Glomerular endothelial cell (primary cell): ENCODE measurements at regions not wholly inside any gene's neighbourhood (a gene's known extent, or its start where the extent isn't known, plus 50 kb on each side); places are given as distances from the start of the nearest gene placed in this dataset.
"Not testable (repeated sequence)": the region's sequence is repeated elsewhere in the genome, so short reads cannot be mapped to it uniquely, and the experiment has no call there.

Source experiments
- DNase-seq: peaks from one replicate; pipeline ENCODE4 v3.0.0-alpha.2; 2011; ENCODE audit warnings: low read depth, low spot score; ENCODE audit errors: extremely low read depth

DNA sequence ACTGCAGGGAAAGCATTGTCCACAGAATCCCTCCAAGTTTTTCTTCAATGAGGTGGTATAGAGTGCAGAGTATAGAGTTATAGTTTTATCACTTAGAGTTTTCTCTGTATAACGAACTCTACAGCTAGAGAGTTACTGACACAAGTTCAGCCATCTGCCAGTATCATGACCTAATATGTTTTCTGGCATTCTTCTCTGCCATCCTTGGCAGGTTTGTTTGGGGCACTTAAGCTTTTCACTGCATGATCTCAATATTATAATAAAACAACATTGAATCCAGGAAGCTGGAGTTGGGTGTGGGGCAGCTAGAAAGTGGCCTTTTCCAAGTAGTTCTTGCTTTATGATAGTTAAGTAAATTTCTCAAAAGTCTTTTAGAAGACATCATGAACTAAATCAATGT lies 743.5 kb upstream of the ARPP21 start:
- no peak for DNase-seq

DNA sequence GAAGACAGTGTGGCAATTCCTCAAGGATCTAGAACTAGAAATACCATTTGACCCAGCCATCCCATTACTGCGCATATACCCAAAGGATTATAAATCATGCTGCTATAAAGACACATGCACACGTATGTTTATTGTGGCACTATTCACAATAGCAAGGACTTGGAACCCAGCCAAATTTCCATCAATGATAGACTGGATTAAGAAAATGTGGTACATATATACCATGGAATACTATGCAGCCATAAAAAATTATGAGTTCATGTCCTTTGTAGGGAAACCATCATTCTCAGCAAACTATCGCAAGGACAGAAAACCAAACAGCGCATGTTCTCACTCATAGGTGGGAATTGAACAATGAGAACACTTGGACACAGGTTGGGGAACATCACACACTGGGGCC lies 729.6 kb upstream of the ARPP21 start:
- not testable (repeated sequence) for DNase-seq

DNA sequence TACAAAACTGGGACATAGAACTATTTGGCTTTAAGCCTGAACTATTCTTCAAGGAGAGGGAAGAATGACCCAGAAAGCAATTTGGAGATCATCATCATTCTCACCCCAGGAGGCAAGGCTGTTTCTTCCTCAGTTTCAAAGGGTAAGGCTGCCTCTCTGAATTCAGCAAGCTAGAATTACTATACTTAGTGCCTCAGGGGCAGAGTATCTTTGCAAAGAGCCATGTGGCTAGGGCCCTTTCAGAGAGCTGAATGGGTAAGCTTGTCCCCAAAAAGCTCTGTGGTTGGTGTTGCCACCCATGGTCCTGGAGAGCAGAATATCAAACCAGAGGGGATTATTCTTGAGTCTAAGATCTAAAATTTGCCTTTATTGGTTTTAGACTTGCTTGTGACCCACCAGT lies 720.3 kb upstream of the ARPP21 start:
- no peak for DNase-seq

DNA sequence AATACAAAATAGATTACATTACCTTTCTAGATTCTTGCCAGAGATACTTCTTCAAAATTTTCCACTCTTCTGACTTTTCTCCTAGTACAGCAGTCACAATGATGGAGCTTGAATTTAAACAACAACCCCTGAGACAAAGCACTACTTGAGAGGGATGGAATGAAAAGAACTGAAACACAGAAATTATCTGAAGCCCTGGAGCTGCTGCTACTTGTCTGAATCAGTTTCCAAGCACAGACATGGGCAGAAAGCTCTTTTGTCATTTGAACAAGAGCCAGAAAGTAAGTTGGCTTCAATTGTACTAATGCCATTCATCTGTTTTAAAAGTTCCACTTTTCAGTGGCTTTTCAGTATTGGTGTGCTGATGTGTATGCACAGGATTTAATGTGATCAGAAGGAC lies 718.5 kb upstream of the ARPP21 start:
- no peak for DNase-seq

DNA sequence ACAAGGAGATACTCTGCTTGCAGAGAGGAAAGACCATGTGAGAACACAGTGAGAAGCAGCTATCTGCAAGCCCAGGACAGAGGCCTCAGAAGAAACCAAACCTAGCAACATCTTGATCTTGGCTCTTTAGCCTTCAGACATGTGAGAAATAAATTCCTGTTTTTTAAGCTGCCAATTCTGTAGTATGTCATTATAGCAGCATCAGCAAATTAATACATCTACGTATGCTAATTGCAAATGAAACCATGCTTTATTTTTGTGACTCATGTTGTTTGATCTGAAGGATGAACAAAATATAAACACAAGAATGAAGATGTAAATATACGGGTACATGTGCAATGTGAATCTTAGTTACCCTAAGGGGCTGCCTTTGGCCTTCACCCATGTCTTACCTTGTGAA lies 714.4 kb upstream of the ARPP21 start:
- no peak for DNase-seq

DNA sequence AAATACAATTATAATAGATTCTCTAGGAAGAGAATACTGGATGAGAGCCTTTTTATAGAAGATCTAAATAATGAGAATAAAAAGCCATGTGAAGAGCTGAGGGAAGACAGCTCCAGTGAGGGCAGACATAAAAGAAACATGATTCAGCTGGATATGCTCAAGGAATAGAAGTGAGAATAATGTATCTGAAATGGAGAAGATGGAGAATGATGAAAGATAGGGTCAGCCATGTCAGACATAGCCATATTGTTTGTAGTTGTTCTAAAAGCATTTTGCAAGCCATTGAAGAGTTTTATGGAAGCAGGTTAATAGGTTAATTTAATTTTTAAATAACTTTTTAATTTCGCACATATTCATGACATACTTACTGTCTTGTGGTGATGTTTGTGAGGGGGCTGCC lies 713.5 kb upstream of the ARPP21 start:
- no peak for DNase-seq

DNA sequence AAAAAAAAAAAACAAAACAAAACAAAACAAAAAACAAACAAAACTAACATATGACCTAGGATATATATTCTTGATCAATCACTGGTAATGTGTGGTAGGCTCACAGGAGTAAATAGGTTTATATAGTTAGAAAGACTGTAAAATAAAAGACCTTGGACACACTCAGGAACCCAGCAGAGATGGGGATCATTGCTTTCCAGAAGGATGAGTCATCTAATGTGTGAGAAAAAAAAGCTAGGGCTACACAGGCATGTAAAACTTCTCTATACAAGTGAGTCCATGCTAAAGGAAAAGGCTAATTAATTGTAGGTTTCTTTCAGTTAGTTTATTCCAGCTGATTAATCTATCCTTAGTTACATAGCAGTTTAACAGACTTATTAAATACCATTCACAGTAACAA lies 710.3 kb upstream of the ARPP21 start:
- no peak for DNase-seq

DNA sequence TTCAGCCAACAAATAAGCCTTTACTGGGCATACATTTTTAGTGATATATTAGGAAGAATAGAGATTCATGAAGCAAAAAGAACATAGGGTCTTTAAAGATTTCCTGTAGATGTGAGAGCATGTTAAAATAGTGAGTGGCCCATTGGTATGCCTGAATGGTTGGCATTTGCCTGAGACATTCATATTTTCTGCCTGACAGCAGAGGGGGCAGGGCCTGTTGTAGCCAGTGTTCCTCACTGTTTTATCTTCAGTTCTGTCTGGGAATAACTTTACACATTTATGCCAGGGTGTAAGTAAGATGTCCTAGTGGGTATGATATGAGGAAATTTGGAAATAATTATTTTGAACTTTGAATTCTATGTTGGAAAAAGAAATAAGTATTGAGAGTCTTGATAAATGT lies 704.7 kb upstream of the ARPP21 start:
- DNase-seq = no peak

DNA sequence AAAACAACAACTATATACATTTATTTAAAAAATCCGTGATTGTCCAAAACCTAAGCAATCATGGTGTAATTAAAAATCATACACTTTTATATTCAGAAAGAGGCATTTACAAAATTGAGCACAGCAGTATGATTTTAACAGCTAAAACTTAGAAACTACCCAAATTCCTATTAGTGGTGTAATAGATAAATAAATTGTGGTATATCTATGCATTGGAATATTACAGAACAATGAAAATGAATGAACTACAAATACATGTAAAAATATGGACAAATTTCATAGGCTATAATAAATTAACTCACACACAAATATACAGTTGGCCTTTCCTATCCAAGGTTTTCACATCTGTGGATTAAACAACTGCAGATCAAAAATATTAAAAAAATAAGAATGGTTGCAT lies 700.5 kb upstream of the ARPP21 start:
- no peak for DNase-seq

DNA sequence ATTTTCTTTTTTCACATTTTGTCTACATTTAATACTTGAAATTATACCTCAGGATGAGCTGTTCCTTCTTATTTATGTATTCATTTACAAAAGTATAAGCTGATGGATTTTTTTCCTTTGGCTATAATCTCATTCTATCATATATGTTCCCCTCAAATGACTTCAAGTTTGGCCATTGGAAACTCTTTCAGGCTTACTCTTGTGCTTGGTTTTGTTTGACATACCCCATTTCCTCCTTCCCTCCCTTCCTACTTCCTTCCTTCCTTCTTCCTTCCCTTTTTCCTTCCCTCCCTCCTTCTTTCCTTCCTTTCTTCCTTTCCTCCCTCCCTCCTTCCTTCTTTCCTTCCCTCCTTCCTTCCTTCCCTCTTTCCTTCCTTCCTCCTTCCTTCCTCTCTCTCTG lies 697.1 kb upstream of the ARPP21 start:
- no peak for DNase-seq

DNA sequence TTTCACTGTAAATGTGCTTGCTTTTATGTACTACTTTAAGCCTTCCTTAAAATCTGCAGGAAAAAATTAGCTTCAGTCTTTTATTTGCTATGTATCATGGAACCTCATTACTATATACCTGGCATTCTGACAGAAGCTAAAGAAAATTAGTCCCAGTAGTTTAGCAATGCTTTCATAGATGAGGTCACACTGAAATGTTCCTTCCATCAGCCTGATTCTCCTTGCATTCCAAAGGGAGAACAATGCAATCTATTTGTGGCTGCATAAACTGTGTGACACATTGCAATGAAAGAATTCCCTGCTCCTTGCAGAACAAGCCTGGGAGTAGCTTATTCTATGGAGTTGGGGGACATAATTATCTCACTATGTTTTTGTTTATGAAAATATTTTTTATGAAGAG lies 691.5 kb upstream of the ARPP21 start:
- DNase-seq = peak; percentile 52

DNA sequence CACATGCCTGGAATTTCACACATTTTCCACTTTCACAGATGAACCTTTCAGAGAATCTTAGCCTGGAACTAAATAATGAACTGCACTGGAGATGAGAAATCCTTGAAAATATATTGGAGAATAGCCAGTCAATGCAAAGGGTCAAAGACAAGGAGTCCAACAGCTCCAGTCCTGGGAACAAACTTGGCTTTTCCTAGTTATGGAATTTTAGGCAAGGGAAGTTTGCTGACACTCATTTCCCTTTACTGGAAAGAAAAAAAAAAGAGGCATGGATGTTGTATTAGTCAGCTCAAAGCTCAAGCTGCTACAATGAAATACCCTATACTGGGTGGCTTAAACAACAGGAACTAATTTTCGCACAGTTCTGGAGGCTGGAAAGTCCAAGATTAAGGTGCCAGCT lies 690.8 kb upstream of the ARPP21 start:
- peak; percentile 34 for DNase-seq

DNA sequence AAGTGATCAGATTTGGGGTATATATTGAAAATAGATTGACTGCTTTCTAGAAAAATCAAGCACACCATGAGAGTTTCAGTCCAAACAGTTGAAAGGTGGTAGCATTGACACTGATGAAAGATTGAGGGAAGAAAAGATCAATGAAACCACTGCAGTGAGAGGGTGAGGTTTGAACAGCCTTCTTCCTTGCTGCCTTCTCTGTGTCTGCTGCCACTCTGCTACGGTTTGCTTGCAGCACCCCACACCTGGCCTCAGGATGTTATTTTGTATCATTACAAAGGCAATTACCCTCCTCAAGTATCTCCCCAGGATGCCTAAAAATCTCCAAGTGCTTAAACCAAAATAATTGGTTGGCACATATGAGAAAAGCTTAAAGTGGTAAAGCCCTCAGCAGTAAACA lies 683.6 kb upstream of the ARPP21 start:
- DNase-seq = no peak

DNA sequence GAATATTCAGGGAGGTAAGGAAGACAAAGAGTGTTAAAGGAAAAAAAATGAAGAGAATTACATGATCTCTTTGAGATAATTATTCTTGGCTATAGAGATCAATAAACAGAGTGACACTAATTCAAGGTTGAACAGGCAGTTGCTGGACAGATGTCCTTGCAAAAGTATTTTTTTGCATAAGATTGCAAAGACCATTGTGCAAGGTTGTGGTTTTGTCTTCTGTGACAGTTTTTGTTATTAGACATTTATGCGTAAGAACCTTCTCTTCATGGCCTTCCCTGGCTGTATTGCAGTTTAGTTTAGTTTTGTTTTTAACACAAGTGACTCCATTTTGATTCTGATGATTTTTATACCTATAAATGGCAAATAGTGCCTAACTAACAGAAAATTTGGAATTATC lies 682.8 kb upstream of the ARPP21 start:
- no peak for DNase-seq

DNA sequence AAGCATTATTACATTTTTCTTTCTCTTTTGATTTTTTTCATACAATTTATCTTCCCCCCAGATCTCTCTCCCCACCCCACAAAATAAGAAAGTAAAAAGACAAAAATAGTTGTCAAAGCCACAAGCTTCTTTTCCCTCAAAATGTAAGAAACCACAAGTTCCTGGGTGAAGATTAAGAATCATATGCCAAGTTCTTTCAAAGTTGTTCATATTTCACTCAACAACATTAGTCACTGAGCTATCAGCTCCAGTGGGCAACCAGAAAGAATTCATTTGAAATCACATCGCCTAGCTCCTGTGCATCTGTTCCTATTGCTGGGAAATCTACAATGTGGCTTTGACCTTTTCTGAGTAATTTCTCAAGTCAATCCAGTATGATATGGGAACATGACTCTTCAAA lies 681.6 kb upstream of the ARPP21 start:
- DNase-seq = no peak

DNA sequence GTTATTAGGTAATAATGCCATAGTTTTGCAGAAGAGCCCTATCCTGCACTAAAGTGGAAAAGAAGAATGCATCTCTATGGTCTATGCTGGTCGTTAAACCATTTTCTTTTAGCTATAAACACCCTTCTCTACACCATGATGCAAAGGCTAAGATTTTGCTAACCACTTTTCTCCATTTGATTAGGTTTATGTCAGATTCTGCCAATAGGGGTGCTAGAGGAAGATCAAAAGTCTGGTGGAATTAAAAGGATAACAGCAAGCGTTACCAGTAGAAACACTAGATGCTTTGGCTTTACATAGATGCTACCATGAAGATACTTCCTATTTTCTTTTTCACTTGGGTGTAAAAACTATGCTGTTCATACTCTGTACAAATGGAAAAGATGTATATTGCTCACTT lies 669.8 kb upstream of the ARPP21 start:
- no peak for DNase-seq

DNA sequence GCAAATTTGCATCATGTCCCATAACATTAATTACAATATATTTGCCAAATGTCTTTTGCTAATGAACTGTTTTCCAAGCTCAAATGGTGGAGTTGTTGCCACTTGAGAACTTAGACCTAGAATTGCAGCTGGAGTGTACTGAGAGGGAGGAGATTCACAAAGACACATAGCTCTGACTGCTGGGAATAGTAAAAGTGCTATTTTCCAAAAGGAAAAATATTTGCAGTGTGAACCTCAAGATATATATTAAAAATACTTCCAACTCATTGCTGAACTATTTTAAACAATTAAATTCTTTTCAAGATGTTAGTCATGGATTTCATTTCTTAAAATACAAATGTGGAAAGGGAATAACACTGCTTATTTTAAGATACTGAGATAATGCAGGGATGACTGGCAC lies 666.8 kb upstream of the ARPP21 start:
- no peak for DNase-seq

DNA sequence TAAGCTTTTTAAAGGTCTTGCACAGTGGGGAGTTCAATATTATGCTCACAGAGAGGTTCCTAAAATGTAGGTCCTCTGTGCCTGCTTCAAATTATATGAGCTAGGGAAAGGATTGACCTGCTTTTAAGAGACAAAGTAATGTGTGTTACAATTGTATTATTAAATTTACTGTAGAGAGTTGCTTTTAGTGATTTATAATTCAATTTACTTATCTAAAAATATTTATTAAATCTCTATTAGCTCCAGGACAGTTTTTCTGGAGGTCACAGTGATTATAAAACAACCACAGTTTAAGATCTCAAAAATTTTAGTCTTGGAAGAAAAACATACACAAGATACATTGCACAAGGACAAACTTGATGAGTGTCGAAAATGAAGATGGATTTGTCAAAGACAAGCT lies 665.7 kb upstream of the ARPP21 start:
- no peak for DNase-seq

DNA sequence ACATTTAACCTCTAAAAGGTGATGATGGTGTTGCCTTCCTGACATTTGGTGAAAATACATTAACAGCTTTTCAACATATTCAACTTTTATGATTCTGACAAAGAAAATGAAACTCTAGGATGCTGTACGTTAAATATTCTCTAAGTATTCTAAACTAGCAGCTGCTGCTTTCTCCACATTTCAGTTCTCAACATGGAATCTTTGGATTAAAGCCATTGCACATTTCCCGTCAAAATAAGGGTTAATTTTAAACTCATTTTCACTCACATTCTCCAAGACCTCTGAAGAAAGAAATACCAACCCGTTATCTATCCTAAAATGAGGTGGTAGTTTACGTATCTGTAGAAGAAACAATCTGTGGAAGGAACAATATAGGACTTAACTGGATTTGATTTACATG lies 655.7 kb upstream of the ARPP21 start:
- no peak for DNase-seq

DNA sequence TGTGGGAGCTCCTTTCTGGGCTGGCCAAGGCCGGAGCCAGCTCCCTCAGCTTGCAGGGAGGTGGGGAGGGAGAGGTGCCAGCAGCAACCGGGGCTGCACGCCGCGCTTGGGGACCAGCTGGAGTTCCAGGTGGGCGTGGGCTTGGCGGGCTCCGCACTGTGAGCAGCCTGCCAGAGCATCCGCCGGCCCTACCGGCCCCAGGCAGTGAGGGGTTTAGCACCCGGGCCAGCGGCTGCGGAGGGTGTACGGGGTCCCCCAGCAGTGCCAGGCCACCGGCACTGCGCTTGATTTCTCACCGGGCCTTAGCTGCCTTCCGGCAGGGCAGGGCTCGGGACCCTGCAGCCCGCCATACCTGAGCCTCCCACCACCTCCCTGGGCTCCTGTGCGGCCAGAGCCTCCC lies 651.0 kb upstream of the ARPP21 start:
- no peak for DNase-seq

DNA sequence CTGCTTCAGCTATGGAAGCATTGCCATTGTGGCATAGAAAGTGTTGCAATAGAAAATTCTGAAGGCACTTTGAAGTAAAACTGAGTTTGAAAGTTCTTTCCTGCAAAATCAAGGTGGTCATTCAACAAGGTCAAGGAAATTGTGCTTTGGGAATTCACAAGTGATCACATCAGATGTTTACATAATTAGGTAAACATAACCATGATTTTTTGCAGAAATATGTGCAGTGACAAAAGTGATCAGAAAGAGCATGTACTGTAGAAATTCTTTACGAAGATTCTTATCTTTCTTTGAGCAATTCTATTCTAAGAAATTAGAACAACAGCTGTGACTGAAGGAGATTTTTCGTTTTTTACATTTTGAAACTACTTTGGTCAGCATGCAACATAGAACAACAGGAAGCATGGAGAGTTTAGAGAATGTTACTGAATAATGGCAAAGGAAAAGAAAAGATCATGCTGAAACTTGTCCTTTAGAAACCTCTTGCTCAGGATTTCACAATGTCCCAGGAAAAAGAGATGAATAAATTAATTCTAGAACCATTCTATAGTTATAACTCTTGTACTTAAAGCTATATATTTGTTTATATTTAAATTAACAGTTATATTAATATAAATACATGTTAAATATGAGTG lies 643.4 kb upstream of the ARPP21 start:
- no peak for DNase-seq

DNA sequence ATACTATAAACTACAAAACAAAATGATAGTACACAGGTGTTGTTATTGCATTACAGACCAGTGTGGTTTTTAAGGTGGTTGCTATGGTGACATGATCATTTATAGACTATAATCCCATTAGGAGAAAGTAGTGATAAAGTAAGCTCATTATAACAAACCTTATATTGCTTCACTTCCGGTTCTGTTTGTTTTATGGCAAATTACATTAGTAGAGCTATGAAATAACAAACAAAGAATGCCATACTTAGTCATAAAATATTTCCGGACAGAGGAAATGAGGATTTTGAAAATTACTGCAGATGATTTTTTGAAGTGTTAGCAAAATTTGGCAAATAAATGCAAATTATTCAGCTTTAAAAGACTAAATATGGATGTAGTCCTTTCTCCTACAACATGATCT lies 640.4 kb upstream of the ARPP21 start:
- no peak for DNase-seq

DNA sequence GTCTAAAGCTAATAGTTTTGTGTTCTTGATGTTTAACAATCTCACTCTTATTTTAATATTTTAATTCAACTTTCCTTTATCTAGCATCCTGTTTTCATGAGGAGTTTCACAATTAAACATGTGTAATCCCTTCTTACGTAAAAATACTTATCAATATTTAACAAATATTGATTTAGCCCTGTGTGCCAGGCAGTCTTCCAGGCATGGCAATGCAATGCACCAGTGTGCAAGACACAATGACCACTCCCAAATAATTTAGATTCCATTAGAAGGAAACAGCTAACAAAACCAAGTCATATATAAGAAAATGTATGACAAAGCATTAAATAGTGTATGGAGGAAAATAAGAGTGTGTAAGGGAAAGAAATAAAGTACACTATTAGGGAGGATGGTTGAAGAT lies 627.1 kb upstream of the ARPP21 start:
- no peak for DNase-seq

DNA sequence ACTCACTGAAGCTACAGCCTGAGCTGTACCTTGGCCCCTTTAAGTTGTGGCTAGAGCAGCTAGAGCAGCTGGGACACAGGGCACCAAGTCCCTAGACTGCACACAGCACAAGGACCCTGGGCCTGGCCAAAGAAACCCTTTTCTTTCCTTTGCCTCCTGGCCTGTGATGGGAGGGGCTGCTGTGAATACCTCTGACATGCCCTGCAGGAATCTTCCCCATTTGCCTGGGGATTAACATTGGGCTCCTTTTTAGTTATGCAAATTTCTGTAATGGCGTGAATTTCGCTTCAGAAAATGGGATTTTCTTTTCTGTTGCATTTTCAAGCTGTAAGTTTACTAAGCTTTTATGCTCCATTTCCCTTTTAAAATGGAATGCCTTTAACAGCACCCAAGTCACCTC lies 611.2 kb upstream of the ARPP21 start:
- DNase-seq = no peak
